Skeletal muscle cell (primary cell): ENCODE measurements at regions not wholly inside any gene's neighbourhood (a gene's known extent, or its start where the extent isn't known, plus 50 kb on each side); places are given as distances from the start of the nearest gene placed in this dataset.
"Not testable (repeated sequence)": the region's sequence is repeated elsewhere in the genome, so short reads cannot be mapped to it uniquely, and the experiment has no call there.

ENCODE experiments used
- DNase-seq: peaks from one replicate; pipeline ENCODE4 v3.0.0-alpha.2; 2010; ENCODE audit warnings: low read depth
- H3K4me3 ChIP-seq: 2 replicates; pipeline ENCODE4 v1.5.1; 2011; ENCODE audit warnings: low read depth, mild to moderate bottlenecking, control low read depth, low read length, moderate library complexity

GRCh38 chr18:1671710-1672109, 767.0 kb downstream of the ADCYAP1 start:
- DNase-seq, H3K4me3 ChIP-seq: not testable (repeated sequence)

GRCh38 chr18:1676387-1676786, 771.7 kb downstream of the ADCYAP1 start:
- no peak for DNase-seq

GRCh38 chr18:1680108-1680507, 775.4 kb downstream of the ADCYAP1 start:
- no peak overlapping the region for H3K4me3 ChIP-seq
- no peak for DNase-seq

More at GRCh38 chr18:1676387-1676786, 771.7 kb downstream of the ADCYAP1 start:
- H3K4me3 ChIP-seq = no peak overlapping the region

GRCh38 chr18:1691863-1692262, 787.2 kb downstream of the ADCYAP1 start:
- H3K4me3 ChIP-seq = no peak overlapping the region
- no peak for DNase-seq

- DNase-seq = no peak
- H3K4me3 ChIP-seq = no peak overlapping the region
These were observed 803.3 kb downstream of the ADCYAP1 start for GRCh38 chr18:1708006-1708405.

GRCh38 chr18:1710114-1710513, 805.4 kb downstream of the ADCYAP1 start:
- no peak overlapping the region for H3K4me3 ChIP-seq
- no peak for DNase-seq

- DNase-seq = no peak
- no peak overlapping the region for H3K4me3 ChIP-seq
These were observed 827.5 kb downstream of the ADCYAP1 start for GRCh38 chr18:1732143-1732542.

- no peak overlapping the region for H3K4me3 ChIP-seq
- no peak for DNase-seq
These were observed 825.2 kb downstream of the METTL4 start for GRCh38 chr18:1746131-1746530.

GRCh38 chr18:1751249-1751648, 820.1 kb downstream of the METTL4 start:
- no peak overlapping the region for H3K4me3 ChIP-seq
- DNase-seq = no peak

GRCh38 chr18:1760901-1761300, 810.4 kb downstream of the METTL4 start:
- H3K4me3 ChIP-seq = no peak overlapping the region
- no peak for DNase-seq

GRCh38 chr18:1774261-1774660, 797.0 kb downstream of the METTL4 start:
- DNase-seq = no peak
- H3K4me3 ChIP-seq = no peak overlapping the region

- H3K4me3 ChIP-seq = no peak overlapping the region
- no peak for DNase-seq
These were observed 793.5 kb downstream of the METTL4 start for GRCh38 chr18:1777843-1778242.

GRCh38 chr18:1778496-1779178, 792.7 kb downstream of the METTL4 start:
- DNase-seq = no peak
- no peak overlapping the region for H3K4me3 ChIP-seq

GRCh38 chr18:1779587-1779986, 791.7 kb downstream of the METTL4 start:
- DNase-seq = no peak
- no peak overlapping the region for H3K4me3 ChIP-seq

- H3K4me3 ChIP-seq = no peak overlapping the region
- no peak for DNase-seq
These were observed 787.2 kb downstream of the METTL4 start for GRCh38 chr18:1784113-1784512.

GRCh38 chr18:1785980-1786379, 785.3 kb downstream of the METTL4 start:
- H3K4me3 ChIP-seq, DNase-seq: not testable (repeated sequence)

GRCh38 chr18:1796636-1797035, 774.7 kb downstream of the METTL4 start:
- no peak for DNase-seq
- no peak overlapping the region for H3K4me3 ChIP-seq

GRCh38 chr18:1797235-1797634, 774.1 kb downstream of the METTL4 start:
- no peak overlapping the region for H3K4me3 ChIP-seq
- DNase-seq = no peak

- no peak for DNase-seq
- no peak overlapping the region for H3K4me3 ChIP-seq
These were observed 765.8 kb downstream of the METTL4 start for GRCh38 chr18:1805521-1805920.

- DNase-seq = no peak
- no peak overlapping the region for H3K4me3 ChIP-seq
These were observed 764.3 kb downstream of the METTL4 start for GRCh38 chr18:1806884-1807615.

GRCh38 chr18:1811282-1811681, 760.0 kb downstream of the METTL4 start:
- no peak for DNase-seq
- H3K4me3 ChIP-seq = no peak overlapping the region
